Lower leg skin (tissue), 4 donors: ENCODE measurements at regions not wholly inside any gene's neighbourhood (a gene's known extent, or its start where the extent isn't known, plus 50 kb on each side); places are given as distances from the start of the nearest gene placed in this dataset.

Experiments
- DNase-seq, 2 donors: peaks; one replicate each; pipeline ENCODE4 v3.0.0-alpha.2; 2019; ENCODE audit warnings: low spot score in 2 of 2
- H3K4me3 ChIP-seq: fragments of 200-600 bp; sonication (generic); 2 replicates; pipeline ENCODE4 v1.5.1; 2017; ENCODE audit warnings: mild to moderate bottlenecking, low read depth; ENCODE audit not compliant: poor library complexity, severe bottlenecking
- CTCF ChIP-seq, 3 donors: fragments of 450-650 bp; IDR thresholded peaks; one replicate each; pipeline ENCODE4 v1.5.1; 2016; ENCODE audit warnings: antibody characterized with exemption in 3 of 3, mild to moderate bottlenecking in 3 of 3, moderate library complexity in 2 of 3
- POLR2A ChIP-seq, 2 donors: fragments of 450-650 bp; IDR thresholded peaks; one replicate each; pipeline ENCODE4 v1.6.1; 2016 to 2017; ENCODE audit warnings: antibody characterized with exemption in 2 of 2, mild to moderate bottlenecking in 1 of 2, moderate library complexity in 1 of 2
- WGBS, 2 donors: methylation state at CpG; one replicate each; pipeline ENCODE4 v1.1.5; 2018; 5-methylcytosine and 5-hydroxymethylcytosine counted together
- intact Hi-C: fragments of 100-400 bp; cut with DNase I; formaldehyde crosslinking; loops from one replicate; pipeline ENCODE4 v1.15.0; 2023; ENCODE audit warnings: low total_unique reads

DNA sequence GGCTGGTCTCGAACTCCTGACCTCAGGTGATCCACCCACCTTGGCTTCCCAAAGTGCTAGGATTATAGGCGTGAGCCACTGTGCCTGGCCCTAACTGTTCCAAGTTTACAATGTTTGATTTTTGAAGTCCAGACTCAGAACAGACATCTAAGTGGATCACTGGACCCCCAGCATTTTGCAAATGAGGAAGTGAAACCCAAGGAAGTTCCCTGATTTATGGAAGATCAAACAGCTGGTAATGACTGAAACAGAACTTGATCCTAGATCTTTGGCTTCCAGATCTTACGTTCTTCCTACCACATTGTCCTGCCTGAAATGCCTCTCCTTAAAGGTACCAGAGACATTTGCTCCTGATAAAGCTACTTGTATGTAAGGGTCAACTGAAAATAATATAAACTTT is 58.3 kb upstream of the NCOA1 start:
- no peak for DNase-seq
- no peak overlapping the region for H3K4me3 ChIP-seq
- intact Hi-C loops, result no loop called here
- TF ChIP-seq CTCF (IDR thresholded peaks at IDR 0.05) (no peak), POLR2A (IDR thresholded peaks at IDR 0.05) (no peak)
- 67 to 75% methylated on average over 3 of the region's 3 CpGs for WGBS, 2 donors

GRCh38 chr2:24432121-24432520 is 58.9 kb upstream of the NCOA1 start:
- H3K4me3 ChIP-seq, result no peak overlapping the region
- intact Hi-C loops, result no loop called here
- no peak for DNase-seq
- 59 to 90% methylated on average over 1 of the region's 1 CpG for WGBS, 2 donors
- TF ChIP-seq POLR2A (IDR thresholded peaks at IDR 0.05) (no peak), CTCF (IDR thresholded peaks at IDR 0.05) (no peak)

DNA sequence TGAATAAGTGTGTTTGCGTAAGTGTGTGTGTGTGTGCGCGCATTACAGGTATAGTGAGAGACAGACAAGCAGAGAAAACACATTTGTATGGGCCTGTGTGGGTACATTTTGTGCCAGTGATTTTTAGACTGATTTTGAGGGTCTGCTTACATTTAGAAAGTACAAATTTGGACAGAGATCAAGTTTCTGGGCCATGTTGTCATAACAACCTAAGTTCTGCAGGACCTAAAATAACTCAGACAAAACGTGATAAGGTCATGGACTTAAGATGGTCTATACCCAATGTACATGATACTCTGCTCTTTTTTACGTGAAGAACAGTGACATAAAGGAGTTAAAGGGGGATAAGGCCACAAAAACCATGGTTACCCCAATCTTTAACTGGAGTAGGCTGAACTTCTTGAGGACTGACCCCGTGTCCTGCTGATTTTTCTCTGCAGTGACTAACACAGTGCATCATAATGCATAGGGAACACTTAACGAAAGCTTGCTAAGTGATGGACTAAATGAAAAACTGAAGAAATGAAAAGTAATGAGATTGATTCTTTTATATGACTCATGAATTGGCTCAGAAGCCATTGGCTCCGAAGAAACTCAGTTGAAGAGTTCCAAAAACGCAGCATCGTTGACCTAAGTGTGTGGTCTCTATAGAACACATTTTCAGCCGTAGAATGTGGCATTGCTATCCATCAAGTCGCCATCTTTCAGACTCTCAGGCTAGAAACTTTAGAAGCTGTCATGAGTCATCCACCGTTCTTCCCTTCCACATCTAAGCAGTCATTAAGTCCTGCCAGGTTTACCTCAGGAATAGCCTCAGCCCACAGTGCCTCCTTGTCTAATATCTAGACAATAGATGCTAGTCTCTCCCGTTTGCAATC is 61.6 kb upstream of the NCOA1 start:
- intact Hi-C loops, result no loop called here
- no peak for DNase-seq
- TF ChIP-seq POLR2A (IDR thresholded peaks at IDR 0.05), result no peak
- no peak for TF ChIP-seq CTCF (IDR thresholded peaks at IDR 0.05)
- 61 to 66% methylated on average over 14 of the region's 14 CpGs for WGBS, 2 donors
- no peak overlapping the region for H3K4me3 ChIP-seq

DNA sequence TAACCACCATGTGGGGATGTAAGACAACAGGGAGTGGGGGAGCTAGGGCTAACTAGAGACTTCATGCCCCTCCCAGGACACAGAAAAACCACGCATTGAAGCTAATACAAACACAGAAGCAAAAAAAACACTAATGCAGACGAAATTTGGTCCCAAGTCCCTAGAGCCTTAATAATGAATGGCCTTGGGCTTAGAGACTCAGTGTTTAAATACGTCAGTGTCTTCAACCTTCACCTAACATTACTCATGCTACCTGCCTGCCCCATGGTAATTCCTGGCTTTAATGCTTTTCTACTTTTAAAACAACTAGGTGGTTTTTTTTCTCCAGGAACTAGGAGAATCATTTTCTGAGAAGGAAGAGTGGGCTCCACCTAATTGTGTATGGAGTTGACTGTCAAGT is 64.1 kb upstream of the ITSN2 start:
- intact Hi-C loops, result no loop called here

DNA sequence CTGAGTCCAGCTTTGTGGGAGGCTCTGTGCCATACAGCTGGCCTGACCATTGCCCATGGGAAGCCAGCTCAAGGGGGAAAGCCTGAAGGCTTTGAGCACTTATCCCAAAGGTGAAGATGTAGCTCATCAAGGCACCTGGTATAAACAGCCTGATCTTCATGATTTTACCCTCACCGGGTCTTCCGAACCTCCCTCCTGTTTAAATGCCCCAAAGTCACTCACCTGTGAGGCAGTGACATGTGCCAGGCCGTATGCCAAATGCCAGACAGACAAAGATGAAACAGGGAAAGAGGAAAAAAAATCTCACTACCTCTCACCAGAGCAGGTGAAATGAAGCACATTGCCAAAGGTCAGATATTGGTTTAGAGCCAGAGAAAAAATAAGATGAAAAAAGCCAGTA is 62.8 kb upstream of the ITSN2 start:
- intact Hi-C loops, result no loop called here
- no peak overlapping the region for H3K4me3 ChIP-seq
- 61 to 73% methylated on average over 3 of the region's 3 CpGs for WGBS, 2 donors

More for the DNA sequence above, 64.1 kb upstream of the ITSN2 start:
- H3K4me3 ChIP-seq, result no peak overlapping the region
- DNase-seq, result no peak
- TF ChIP-seq POLR2A (IDR thresholded peaks at IDR 0.05) (no peak), CTCF (IDR thresholded peaks at IDR 0.05) (no peak)
- WGBS, 2 donors, result 79 to 83% methylated on average over 3 of the region's 3 CpGs

More for the DNA sequence above, 62.8 kb upstream of the ITSN2 start:
- no peak for DNase-seq
- TF ChIP-seq POLR2A (IDR thresholded peaks at IDR 0.05) (no peak), CTCF (IDR thresholded peaks at IDR 0.05) (no peak)
